ENCODE measurements at regions not wholly inside any gene's neighbourhood (a gene's known extent, or its start where the extent isn't known, plus 50 kb on each side); places are given as distances from the start of the nearest gene placed in this dataset.

GRCh38 chr4:181966104-181966551 lies 277.1 kb upstream of the TENM3 start:
- no peak for DNase-seq (ENCODE audit: low read depth in 1 of 2, low spot score in 1 of 2)

DNA sequence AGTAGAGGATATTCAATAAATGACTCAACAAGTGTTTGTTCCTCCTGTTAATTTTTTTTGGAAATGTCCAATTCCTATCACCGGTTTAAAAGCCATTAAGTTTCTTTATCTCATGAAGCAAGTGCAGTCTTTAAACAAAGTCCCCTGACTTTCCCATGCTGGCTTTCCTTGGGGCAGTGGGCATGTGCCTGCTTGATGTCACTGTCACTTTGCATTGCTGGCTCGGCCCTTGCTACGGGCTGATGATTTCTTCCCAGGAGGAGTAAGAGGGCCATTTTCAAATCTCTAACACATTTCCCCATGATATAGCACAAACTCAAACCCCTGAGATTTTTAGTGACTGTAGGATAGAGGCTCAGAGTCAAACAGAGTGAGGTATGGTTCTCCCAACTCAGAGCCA lies 275.8 kb upstream of the TENM3 start:
- no peak for DNase-seq (ENCODE audit: low read depth in 1 of 2, low spot score in 1 of 2)

- no peak for DNase-seq (ENCODE audit: low read depth in 1 of 2, low spot score in 1 of 2)
These were observed 274.8 kb upstream of the TENM3 start for GRCh38 chr4:181968371-181968770.

DNA sequence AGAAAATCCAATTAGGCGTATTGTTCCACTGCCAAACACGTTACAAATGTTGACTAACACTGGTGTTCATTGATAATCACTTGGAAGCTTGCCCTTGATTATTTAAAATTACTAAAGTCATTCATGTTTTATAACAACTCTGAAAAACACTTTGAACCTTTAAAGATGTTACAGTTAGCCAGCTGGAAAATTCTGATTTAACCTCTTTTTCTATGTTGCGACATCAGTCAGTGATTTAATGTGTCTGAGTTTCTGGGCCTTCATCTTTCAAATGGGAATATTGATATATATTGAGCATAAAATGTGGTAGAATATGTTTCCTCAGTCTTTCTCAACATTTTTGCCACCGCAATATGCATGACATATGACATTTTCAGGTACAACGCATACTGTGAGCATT lies 274.1 kb upstream of the TENM3 start:
- DNase-seq (ENCODE audit: low read depth in 1 of 2, low spot score in 1 of 2), result no peak

GRCh38 chr4:181970366-181970765 lies 272.8 kb upstream of the TENM3 start:
- no peak for DNase-seq (ENCODE audit: low read depth in 1 of 2, low spot score in 1 of 2)

DNA sequence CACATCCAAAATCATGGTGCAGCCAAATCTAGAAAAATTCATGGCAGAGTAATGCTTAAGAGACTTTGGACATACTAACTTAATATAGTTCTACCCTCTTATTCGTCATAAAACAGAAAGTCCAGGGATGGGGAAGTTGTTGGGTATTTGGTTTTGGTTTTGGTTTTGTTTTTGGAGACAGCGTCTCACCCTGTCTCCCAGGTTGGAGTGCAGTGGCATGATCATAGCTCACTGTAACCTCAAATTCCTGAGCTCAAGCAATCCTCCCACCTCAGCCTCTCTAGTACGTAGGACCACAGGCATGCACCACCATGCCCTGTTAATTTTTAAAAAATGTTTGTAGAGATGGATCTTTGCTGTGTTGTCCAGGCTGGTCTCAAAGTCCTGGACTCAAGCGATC lies 271.8 kb upstream of the TENM3 start:
- DNase-seq (ENCODE audit: low read depth in 1 of 2, low spot score in 1 of 2), result no peak

DNA sequence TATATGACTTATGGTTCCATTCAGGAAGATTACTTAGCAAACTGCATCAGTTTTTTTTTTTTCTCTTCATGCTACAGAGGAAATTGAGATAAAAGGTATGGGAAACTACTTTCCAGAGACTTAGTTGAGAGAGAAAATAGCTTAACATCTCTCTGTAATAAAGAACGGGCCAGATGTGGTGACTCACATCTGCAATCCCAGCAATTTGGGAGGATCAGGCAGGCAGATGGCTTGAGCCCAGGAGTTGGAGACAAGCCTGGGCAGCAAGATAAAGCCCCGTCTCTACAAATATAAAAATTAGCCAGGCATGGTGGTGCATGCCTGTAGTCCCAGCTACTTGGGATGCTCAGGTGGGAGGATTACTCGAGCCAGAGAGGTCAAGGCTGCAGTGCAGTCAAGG lies 271.2 kb upstream of the TENM3 start:
- no peak for DNase-seq (ENCODE audit: low read depth in 1 of 2, low spot score in 1 of 2)

DNA sequence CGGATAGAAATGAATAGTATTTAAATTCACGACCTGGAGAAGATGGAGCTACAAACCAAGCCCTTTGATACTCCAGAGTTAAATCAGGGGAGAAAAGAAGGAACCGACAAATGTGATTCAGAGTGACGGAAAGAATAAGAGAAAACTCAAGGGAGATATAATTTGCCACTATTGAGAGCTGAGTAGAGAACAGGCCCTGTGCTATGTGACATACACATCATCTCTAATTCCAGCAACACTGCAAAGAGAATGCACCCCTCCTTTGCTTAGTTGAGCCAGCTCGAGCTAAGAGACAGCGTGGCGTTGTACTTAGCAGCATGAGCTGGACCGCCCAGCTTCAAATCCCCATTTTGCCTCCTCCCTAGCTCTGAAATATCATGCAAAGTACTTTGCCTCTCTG lies 266.4 kb upstream of the TENM3 start:
- DNase-seq (ENCODE audit: low read depth in 1 of 2, low spot score in 1 of 2), result no peak

DNA sequence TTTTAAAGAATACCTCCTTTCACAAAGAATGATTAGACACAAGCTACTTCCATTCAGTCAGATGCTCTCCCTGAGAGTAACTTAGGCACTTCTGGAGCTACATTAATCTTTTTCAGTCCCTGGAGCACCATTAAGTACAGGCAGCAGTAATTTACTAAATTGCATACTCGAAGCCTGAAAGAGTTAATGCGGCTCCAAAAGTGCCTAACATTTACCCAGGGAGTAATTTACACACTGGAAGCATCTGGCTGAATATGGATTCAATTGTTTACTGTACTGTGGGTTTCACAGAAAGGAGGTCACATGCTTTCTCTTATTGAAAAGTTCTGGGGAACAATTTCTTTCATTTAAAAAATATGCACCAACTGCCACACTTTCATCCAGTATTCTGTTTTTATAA lies 260.8 kb upstream of the TENM3 start:
- DNase-seq (ENCODE audit: low read depth in 1 of 2, low spot score in 1 of 2), result no peak

- DNase-seq (ENCODE audit: low read depth in 1 of 2, low spot score in 1 of 2), result no peak
These were observed 260.3 kb upstream of the TENM3 start for GRCh38 chr4:181982856-181983255.

- no peak for DNase-seq (ENCODE audit: low read depth in 1 of 2, low spot score in 1 of 2)
These were observed 255.8 kb upstream of the TENM3 start for GRCh38 chr4:181987392-181987791.

- no peak for DNase-seq (ENCODE audit: low read depth in 1 of 2, low spot score in 1 of 2)
These were observed 254.1 kb upstream of the TENM3 start for GRCh38 chr4:181989071-181989470.

- DNase-seq (ENCODE audit: low read depth in 1 of 2, low spot score in 1 of 2), result no peak
These were observed 251.7 kb upstream of the TENM3 start for GRCh38 chr4:181991369-181992108.

DNA sequence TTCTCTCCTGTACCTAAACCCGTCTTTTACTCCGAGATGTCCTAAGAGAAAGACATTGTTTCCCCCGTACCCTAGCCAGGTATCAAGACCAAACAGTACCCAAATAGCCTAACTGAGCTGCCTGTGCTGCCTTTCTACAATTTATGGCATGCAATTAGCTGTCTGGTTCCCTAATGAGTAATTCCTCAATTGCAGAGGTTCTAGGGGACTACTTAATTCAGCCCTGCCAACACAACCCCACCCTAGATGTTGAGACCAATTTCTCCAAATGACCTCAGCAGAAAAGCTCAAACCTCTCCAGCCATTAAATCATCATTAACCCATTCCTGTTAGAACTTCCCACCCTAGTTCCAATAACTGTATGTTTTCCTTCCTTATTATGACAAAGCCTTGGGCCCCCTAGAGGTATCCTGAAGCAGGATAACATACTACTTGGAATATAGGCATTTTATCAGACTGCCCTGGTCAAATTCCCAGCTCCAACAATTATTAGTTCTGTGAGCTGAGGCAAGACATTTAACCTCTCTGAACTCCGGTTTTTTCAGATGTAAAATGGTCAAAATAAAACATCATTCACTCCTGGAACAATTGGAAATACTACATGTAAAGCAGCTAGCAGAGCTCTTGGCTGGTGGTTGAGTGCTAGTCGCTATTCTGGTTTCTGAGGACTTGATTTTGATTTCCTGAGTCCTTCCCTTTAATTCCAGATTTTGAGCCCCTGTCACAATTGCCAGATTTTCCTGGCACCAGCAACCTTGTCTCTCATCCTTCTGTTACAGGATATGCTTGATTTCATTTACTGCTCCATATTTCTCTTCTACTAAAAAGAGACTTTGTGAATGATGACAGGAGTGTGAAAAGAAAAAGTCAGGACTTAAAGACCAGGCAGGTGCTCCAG lies 244.6 kb upstream of the TENM3 start:
- DNase-seq (ENCODE audit: low read depth in 1 of 2, low spot score in 1 of 2), result no peak

DNA sequence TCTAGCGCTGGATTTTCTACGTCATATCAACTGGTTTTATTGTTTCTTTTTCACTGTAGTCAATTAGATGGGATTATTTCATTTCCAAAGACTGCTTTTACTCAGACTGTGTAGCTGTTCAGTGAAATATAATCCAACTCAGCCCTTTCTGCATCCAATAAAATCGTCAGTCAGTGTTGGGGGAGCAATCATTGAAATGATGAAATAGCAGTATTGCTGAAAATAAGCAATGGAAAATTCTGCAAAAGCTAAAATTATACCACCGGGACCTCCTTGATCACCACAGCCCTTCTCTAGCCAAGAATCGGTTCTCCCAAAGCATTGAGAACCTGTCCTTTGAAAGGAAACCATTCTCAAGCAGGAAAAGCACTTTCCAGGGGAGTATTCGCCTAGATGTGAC lies 243.1 kb upstream of the TENM3 start:
- DNase-seq (ENCODE audit: low read depth in 1 of 2, low spot score in 1 of 2), result no peak

- DNase-seq (ENCODE audit: low read depth in 1 of 2, low spot score in 1 of 2), result no peak
These were observed 232.3 kb upstream of the TENM3 start for GRCh38 chr4:182010876-182011275.

DNA sequence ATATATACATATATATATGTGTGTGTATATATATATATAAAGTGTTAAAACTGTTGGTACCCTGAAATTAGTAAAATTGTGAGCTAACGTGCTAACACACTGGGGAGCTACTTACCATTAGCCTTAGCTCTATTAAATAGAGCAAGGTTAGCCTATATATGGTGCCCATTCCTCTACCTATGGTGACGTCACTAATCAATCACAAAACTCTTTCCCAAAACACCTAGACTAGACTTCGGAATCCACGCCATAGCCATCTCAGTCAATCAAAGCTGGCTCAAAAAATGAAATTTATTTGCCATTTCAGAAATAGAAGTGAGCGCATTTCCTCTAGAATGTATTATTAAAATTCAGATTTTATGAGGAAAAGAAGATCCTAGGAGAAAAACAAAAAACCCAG lies 229.0 kb upstream of the TENM3 start:
- DNase-seq (ENCODE audit: low read depth in 1 of 2, low spot score in 1 of 2), result no peak

- DNase-seq (ENCODE audit: low read depth in 1 of 2, low spot score in 1 of 2), result no peak
These were observed 228.2 kb upstream of the TENM3 start for GRCh38 chr4:182015014-182015413.

- no peak for DNase-seq (ENCODE audit: low read depth in 1 of 2, low spot score in 1 of 2)
These were observed 227.3 kb upstream of the TENM3 start for GRCh38 chr4:182015893-182016292.

DNA sequence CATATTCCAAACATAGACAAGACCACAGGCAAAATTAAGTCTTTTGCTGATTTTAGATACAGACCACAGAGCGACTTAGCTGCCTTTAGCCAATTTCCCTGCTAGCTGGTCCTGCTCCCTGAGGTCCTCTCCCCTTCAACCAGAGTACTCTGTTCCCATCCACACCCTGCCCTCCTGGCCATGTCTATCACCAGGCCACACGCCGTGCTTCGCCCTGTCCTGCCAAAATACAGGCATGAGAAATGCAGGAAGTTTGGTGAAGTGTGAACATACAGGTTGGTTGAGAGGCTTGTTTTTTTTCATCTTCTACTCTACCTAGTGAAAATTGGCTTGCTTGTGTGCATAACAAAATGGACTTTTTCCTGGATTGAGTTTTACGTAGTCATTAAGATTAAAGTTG lies 226.2 kb upstream of the TENM3 start:
- DNase-seq (ENCODE audit: low read depth in 1 of 2, low spot score in 1 of 2), result no peak

- no peak for DNase-seq (ENCODE audit: low read depth in 1 of 2, low spot score in 1 of 2)
These were observed 224.5 kb upstream of the TENM3 start for GRCh38 chr4:182018691-182019090.

DNA sequence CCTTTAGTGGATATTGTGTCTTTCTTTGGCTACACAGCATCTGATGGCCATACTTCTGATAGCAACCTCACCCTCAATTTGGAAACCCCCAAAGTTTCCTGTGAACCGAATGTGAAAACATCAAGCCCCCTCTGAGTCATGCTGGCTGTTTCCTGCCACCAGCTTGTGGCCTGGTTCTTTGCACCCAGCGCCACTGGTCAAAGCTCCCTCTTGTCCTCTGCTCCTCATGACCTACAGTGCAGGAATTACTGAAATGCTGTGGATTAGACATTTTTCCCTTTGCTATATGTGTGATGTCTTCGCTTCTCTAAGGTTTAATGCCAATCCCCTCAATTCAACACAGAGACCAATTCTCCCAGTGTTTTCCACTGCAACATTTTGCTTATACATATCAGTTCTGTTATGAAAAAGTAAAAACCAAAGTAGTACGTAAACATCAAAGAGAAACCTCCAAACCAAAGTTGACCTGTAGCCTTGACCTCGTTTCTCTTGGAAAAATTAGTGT lies 224.0 kb upstream of the TENM3 start:
- no peak for DNase-seq (ENCODE audit: low read depth in 1 of 2, low spot score in 1 of 2)
